ENCODE measurements at regions not wholly inside any gene's neighbourhood (a gene's known extent, or its start where the extent isn't known, plus 50 kb on each side); places are given as distances from the start of the nearest gene placed in this dataset.

- TF ChIP-seq POLR2AphosphoS5 (IDR thresholded peaks at IDR 0.05; ENCODE audit: low read depth, low read length) = no peak
- TF ChIP-seq REST (IDR thresholded peaks at IDR 0.05; ENCODE audit: insufficient read depth in 1 of 2, low read depth in 2 of 2, low read length in 1 of 2) = no peak
- TF ChIP-seq SIN3A (IDR thresholded peaks at IDR 0.05; ENCODE audit: borderline replicate concordance, insufficient read depth, low read depth, low read length) = no peak
- no peak for TF ChIP-seq TCF7L2 (IDR thresholded peaks at IDR 0.05; ENCODE audit: low read depth, low read length)
- no peak for TF ChIP-seq CTCF (IDR thresholded peaks at IDR 0.05)
- in situ Hi-C loops (cut with HindIII; ENCODE audit: low pct_unique_long_range_greater_than_20kb, low sequenced_read_pairs) = no loop called here
- H3K4me1 ChIP-seq (ENCODE audit: control insufficient read depth, insufficient read depth, low read length) = no peaks in the 10 kb centered on the region
Measured at GRCh38 chr3:25080461-25080860, 347.6 kb upstream of the RARB start.

GRCh38 chr3:25084016-25084415, 344.0 kb upstream of the RARB start:
- CTCF ChIA-PET = no interaction called here
- no peak for ATAC-seq
- intact Hi-C loops (cut with micrococcal nuclease; ENCODE audit: unreplicated experiment) = no loop called here

More at GRCh38 chr3:25080461-25080860, 347.6 kb upstream of the RARB start:
- DNase-seq (ENCODE audit: low read depth, low spot score) (no peak), ATAC-seq (no peak)
- no peak overlapping the region for H3K27ac ChIP-seq (ENCODE audit: low read length)
- POLR2A ChIA-PET = no interaction called here
- H3K4me3 ChIP-seq (ENCODE audit: low read depth in 2 of 2, low read length in 2 of 2) = no peak overlapping the region
- H3K9me3 ChIP-seq (ENCODE audit: control insufficient read depth, insufficient read depth, low read depth, low read length) = no peaks in the 10 kb centered on the region
- no peaks in the 10 kb centered on the region for H3K36me3 ChIP-seq (ENCODE audit: control insufficient read depth, insufficient read depth, low read length)
- CTCF ChIA-PET = no interaction called here
- no peaks in the 10 kb centered on the region for H3K27me3 ChIP-seq (ENCODE audit: control insufficient read depth, insufficient read depth, low read length)
- intact Hi-C loops (cut with micrococcal nuclease; ENCODE audit: unreplicated experiment) = no loop called here
- no TSS peak for BruUV-seq (replicated peaks)

More at GRCh38 chr3:25084016-25084415, 344.0 kb upstream of the RARB start:
- POLR2A ChIA-PET = no interaction called here
- DNase-seq (ENCODE audit: low read depth, low spot score) = no peak
- TF ChIP-seq CTCF (IDR thresholded peaks at IDR 0.05) = no peak
- no peak for TF ChIP-seq POLR2AphosphoS5 (IDR thresholded peaks at IDR 0.05; ENCODE audit: low read depth, low read length)
- TF ChIP-seq REST (IDR thresholded peaks at IDR 0.05; ENCODE audit: insufficient read depth in 1 of 2, low read depth in 2 of 2, low read length in 1 of 2) = no peak
- TF ChIP-seq TCF7L2 (IDR thresholded peaks at IDR 0.05; ENCODE audit: low read depth, low read length) = no peak
- no peak for TF ChIP-seq SIN3A (IDR thresholded peaks at IDR 0.05; ENCODE audit: borderline replicate concordance, insufficient read depth, low read depth, low read length)
- BruUV-seq (replicated peaks) = no TSS peak
- H3K36me3 ChIP-seq (ENCODE audit: control insufficient read depth, insufficient read depth, low read length) = no peaks in the 10 kb centered on the region
- H3K27me3 ChIP-seq (ENCODE audit: control insufficient read depth, insufficient read depth, low read length) = no peaks in the 10 kb centered on the region
- no peaks in the 10 kb centered on the region for H3K9me3 ChIP-seq (ENCODE audit: control insufficient read depth, insufficient read depth, low read depth, low read length)
- no peak overlapping the region for H3K4me3 ChIP-seq (ENCODE audit: low read depth in 2 of 2, low read length in 2 of 2)
- no peak overlapping the region for H3K27ac ChIP-seq (ENCODE audit: low read length)
- in situ Hi-C loops (cut with HindIII; ENCODE audit: low pct_unique_long_range_greater_than_20kb, low sequenced_read_pairs) = no loop called here
- H3K4me1 ChIP-seq (ENCODE audit: control insufficient read depth, insufficient read depth, low read length) = no peaks in the 10 kb centered on the region
